Astrocyte of the spinal cord (primary cell): ENCODE measurements at regions not wholly inside any gene's neighbourhood (a gene's known extent, or its start where the extent isn't known, plus 50 kb on each side); places are given as distances from the start of the nearest gene placed in this dataset.

Source experiments
- DNase-seq: peaks from one replicate; pipeline ENCODE4 v3.0.0; 2011; ENCODE audit warnings: low read depth, low spot score
- H3K4me3 ChIP-seq: 2 replicates; pipeline ENCODE4 v1.5.1; 2011; ENCODE audit warnings: low read depth, mild to moderate bottlenecking, low read length, moderate library complexity
- in situ Hi-C: cut with HindIII; loops from 2 replicates; pipeline ENCODE4 v1.10.0; 2017; ENCODE audit warnings: low sequenced_read_pairs
- TF ChIP-seq, protein P1 (sequence below): IDR thresholded peaks from 2 replicates; pipeline ENCODE4 v1.5.1; 2012; ENCODE audit warnings: low read depth, mild to moderate bottlenecking, low read length, inconsistent platforms

DNA sequence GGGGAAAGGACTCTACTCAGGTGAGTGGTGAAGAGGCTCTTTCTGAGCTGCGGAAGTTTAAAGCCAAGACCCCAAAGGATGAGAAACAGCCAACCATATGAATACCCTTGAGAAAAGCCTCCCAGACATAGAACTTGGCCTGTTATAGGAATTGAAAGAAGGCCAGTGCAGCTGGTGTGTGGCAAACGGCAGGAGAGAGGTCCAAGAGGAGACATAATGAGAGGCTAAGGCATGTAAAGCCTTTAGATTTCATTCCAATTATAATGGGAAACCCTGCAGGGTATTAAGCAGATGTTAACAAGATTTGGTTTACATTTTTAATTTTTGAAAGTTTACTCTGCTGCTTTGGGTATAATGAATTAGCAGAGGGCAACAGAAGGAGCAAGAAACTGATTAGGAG is 552.1 kb upstream of the FBXO33 start:
- no peak for DNase-seq
- H3K4me3 ChIP-seq: no peak overlapping the region
- in situ Hi-C loops: no loop called here
- TF ChIP-seq, protein P1, sequence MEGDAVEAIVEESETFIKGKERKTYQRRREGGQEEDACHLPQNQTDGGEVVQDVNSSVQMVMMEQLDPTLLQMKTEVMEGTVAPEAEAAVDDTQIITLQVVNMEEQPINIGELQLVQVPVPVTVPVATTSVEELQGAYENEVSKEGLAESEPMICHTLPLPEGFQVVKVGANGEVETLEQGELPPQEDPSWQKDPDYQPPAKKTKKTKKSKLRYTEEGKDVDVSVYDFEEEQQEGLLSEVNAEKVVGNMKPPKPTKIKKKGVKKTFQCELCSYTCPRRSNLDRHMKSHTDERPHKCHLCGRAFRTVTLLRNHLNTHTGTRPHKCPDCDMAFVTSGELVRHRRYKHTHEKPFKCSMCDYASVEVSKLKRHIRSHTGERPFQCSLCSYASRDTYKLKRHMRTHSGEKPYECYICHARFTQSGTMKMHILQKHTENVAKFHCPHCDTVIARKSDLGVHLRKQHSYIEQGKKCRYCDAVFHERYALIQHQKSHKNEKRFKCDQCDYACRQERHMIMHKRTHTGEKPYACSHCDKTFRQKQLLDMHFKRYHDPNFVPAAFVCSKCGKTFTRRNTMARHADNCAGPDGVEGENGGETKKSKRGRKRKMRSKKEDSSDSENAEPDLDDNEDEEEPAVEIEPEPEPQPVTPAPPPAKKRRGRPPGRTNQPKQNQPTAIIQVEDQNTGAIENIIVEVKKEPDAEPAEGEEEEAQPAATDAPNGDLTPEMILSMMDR: no peak

DNA sequence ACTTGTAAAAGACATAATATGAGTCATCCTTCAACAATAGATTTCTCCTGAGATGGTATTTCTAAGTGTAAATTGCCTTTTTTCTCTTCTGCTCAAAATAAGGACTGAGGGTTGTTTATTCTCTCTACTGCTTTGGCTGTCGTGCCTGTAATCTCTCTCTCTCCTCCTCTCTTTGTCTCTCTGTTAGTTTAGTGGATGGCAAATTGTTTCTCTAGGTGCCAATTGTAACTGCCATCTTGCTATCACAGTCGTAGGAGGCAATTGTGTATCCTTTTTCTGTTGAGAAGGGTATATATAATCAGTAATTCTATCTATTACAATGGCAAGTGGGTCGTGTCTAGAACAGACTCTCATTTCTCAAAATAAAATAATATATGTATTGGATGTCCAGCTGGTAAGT is 545.0 kb upstream of the FBXO33 start:
- H3K4me3 ChIP-seq: no peak overlapping the region
- in situ Hi-C loops: no loop called here
- DNase-seq: no peak
- TF ChIP-seq, protein P1: no peak

DNA sequence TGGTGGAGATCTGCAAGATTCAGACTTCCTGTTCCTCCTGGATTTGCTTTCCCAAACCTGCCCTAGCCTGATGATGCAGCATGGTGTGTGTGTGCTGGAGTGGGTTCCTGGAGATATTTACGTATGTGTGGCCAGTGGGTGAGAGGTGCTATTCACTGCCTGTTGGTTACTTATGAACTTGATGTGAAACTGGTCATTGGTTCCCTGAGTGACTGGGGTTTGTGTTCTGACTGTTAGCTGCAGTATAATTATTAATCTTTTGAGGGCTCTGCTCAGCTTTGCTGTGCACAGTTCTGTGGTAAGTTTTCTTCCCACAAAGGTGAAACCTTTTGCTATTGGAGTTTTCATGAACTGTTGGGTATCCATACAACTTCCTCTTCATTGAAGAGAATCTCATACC is 541.8 kb upstream of the FBXO33 start:
- in situ Hi-C loops: no loop called here
- TF ChIP-seq, protein P1: no peak
- DNase-seq: no peak

DNA sequence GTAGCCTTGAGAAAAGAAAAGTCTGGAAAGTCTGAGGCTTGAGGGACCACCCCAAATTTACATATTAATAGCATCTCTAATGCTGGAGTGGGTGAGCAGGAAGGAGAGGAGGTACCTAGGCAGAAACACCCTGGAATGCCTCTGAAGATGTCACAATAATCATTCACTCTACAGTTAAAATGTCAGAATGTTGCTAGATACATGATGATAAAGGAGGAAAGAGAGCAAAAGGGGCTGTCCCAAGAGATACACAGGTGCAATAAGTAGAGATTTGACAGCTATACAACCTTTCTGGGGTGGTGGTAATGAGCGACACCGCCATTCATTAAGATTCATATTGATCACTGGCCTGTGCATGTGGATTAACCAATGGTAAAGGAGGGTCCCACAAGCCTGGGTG is 540.5 kb upstream of the FBXO33 start:
- in situ Hi-C loops: no loop called here
- DNase-seq: no peak
- TF ChIP-seq, protein P1: no peak
- no peak overlapping the region for H3K4me3 ChIP-seq

More for the DNA sequence above, 541.8 kb upstream of the FBXO33 start:
- H3K4me3 ChIP-seq: no peak overlapping the region

DNA sequence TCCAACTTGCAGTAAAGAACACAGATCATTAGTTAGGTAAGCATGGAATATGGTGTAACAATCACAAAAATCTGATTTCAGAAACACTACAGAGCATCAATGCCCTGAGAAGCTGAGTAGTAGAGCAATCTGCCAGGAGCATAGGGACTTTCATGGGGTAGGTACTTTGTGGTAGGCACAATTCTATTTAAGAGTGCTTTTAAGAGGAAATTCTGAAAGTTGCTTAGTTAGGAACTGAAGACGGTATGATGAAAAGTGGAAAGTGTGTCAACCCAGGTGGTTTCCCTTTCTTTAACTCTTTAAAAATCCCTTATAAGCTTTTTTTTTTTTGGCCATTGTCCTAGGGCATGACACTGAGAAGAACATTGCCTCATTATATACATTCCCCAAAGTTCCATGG is 535.7 kb upstream of the FBXO33 start:
- DNase-seq: no peak
- H3K4me3 ChIP-seq: no peak overlapping the region
- in situ Hi-C loops: no loop called here
- TF ChIP-seq, protein P1: no peak

DNA sequence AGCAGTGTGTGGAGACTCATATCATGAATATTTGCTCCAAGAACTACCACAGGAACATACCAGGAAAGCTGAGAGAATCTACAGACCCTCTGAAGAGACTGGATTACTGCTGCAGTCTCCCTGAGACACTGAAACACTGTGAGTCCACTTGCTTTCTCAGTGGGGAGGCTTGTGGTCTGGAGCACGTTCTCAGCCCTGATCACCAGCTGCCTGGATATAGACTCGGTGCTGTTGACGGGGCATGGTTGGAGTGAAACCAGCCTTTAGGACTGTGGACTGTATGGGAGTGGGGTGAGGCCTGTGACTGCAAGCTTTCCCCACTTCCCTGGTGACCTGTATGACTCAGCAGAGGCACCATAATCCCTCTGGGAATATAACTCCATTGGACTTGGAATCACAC is 525.8 kb upstream of the FBXO33 start:
- TF ChIP-seq, protein P1: no peak
- H3K4me3 ChIP-seq: no peak overlapping the region
- in situ Hi-C loops: no loop called here
- DNase-seq: no peak

DNA sequence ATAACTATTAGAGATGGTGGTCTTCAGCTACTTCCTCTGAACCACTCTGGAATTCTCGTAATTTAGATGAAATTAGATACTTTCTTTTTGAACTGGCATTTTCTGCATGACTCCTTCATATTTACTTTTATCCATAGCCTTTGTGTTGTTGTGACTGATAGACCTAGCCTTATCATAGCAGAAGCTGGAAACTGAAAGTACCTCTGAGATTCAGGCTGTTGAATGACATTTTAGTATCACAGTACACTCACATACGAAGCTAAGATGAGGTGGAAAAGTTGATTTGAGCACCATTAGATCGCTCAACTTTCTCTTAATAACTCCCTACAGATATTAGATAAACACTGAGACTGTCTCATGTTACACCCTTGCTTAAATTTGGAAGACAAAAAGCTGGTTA is 525.1 kb upstream of the FBXO33 start:
- no peak overlapping the region for H3K4me3 ChIP-seq
- TF ChIP-seq, protein P1: no peak
- in situ Hi-C loops: no loop called here
- no peak for DNase-seq
